ENCODE measurements at regions not wholly inside any gene's neighbourhood (a gene's known extent, or its start where the extent isn't known, plus 50 kb on each side); places are given as distances from the start of the nearest gene placed in this dataset.

DNA sequence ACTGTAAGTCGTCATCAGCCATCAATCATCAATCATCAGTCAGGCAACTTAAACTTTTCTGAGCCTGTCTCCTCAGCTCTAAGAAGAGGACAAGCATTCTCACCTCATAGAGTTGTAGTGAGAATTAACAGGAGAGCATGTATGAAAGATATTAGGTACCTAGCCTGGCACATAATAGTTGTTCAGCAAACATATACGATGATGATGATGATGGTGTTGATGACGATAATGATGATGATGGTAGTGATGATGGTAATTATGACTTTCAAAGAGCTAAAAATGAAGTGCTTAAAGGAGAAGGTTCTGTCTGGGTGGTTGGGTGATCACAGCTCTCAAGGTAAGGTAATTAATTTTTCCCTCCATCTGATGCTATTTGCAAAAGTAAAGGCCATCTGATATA is 55.1 kb upstream of the ADRB1 start:
- TF ChIP-seq POLR2A (IDR thresholded peaks at IDR 0.05; ENCODE audit: low read depth) = no peak
- TF ChIP-seq POLR2AphosphoS5 (IDR thresholded peaks at IDR 0.05) = no peak
- TF ChIP-seq, protein P1, sequence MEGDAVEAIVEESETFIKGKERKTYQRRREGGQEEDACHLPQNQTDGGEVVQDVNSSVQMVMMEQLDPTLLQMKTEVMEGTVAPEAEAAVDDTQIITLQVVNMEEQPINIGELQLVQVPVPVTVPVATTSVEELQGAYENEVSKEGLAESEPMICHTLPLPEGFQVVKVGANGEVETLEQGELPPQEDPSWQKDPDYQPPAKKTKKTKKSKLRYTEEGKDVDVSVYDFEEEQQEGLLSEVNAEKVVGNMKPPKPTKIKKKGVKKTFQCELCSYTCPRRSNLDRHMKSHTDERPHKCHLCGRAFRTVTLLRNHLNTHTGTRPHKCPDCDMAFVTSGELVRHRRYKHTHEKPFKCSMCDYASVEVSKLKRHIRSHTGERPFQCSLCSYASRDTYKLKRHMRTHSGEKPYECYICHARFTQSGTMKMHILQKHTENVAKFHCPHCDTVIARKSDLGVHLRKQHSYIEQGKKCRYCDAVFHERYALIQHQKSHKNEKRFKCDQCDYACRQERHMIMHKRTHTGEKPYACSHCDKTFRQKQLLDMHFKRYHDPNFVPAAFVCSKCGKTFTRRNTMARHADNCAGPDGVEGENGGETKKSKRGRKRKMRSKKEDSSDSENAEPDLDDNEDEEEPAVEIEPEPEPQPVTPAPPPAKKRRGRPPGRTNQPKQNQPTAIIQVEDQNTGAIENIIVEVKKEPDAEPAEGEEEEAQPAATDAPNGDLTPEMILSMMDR (IDR thresholded peaks at IDR 0.05) = no peak

All from esophagus muscularis mucosa (tissue), 3 donors.